ENCODE measurements at regions not wholly inside any gene's neighbourhood (a gene's known extent, or its start where the extent isn't known, plus 50 kb on each side); places are given as distances from the start of the nearest gene placed in this dataset.
"Not testable (repeated sequence)": the region's sequence is repeated elsewhere in the genome, so short reads cannot be mapped to it uniquely, and the experiment has no call there.

DNA sequence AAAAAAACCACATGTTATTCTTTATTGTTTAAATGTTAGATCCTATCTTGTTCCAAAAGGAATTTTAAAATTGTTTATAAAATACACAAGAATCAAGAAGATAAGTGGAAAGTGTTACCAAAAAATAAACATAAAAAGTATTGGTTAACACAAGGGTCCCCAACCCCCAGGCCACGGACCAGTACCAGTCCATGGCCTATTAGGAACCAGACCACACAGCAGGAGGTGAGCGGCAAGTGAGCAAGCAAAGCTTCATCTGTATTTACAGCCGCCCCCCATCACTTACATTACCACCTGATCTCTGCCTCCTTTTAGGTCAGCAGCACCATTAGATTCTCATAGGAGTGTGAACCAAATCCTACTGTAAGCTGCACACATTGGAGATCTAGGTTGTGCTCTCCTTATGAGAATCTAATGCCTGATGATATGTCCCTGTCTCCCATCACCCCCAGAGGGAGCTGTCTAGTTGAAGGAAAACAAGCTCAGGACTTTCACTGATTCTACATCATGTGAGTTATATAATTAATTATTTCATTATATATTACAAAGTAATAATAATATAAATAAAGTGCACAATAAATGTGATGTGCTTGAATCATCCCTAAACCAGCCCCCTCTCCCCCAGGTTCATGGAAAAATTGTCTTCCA, 86.3 kb upstream of the CDK13 start:
- DNase-seq (ENCODE audit: low spot score) = peak; percentile 40
- CTCF ChIA-PET; H3K36me3 ChIP-seq (ENCODE audit: insufficient read depth, low read length, poor library complexity, severe bottlenecking); BruUV-seq (replicated peaks); H3K27me3 ChIP-seq (replicated peaks; ENCODE audit: insufficient read depth, low read depth, low read length, poor library complexity); H3K9me3 ChIP-seq (ENCODE audit: low read depth, low read length, poor library complexity, severe bottlenecking); H3K4me1 ChIP-seq (ENCODE audit: insufficient read depth, low read length, poor library complexity, severe bottlenecking); H3K27ac ChIP-seq (ENCODE audit: low read depth, low read length, poor library complexity, severe bottlenecking); H3K4me3 ChIP-seq (ENCODE audit: low read depth, low read length, poor library complexity, severe bottlenecking); intact Hi-C loops (cut with micrococcal nuclease; ENCODE audit: unreplicated experiment): not testable (repeated sequence)
- TF ChIP-seq, protein P1, sequence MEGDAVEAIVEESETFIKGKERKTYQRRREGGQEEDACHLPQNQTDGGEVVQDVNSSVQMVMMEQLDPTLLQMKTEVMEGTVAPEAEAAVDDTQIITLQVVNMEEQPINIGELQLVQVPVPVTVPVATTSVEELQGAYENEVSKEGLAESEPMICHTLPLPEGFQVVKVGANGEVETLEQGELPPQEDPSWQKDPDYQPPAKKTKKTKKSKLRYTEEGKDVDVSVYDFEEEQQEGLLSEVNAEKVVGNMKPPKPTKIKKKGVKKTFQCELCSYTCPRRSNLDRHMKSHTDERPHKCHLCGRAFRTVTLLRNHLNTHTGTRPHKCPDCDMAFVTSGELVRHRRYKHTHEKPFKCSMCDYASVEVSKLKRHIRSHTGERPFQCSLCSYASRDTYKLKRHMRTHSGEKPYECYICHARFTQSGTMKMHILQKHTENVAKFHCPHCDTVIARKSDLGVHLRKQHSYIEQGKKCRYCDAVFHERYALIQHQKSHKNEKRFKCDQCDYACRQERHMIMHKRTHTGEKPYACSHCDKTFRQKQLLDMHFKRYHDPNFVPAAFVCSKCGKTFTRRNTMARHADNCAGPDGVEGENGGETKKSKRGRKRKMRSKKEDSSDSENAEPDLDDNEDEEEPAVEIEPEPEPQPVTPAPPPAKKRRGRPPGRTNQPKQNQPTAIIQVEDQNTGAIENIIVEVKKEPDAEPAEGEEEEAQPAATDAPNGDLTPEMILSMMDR (conservative IDR thresholded peaks at IDR 0.05; ENCODE audit: low read depth, low read length) = peak; percentile 33; the same call in 1 of the 2 replicates
- POLR2A ChIA-PET (ENCODE audit: low non-redundant PET) = interaction anchor here (0.6 kb wide), 1 partner anchor 17 kb away, joined by 3 read pairs; no protein-coding TSS in a partner anchor

DNA sequence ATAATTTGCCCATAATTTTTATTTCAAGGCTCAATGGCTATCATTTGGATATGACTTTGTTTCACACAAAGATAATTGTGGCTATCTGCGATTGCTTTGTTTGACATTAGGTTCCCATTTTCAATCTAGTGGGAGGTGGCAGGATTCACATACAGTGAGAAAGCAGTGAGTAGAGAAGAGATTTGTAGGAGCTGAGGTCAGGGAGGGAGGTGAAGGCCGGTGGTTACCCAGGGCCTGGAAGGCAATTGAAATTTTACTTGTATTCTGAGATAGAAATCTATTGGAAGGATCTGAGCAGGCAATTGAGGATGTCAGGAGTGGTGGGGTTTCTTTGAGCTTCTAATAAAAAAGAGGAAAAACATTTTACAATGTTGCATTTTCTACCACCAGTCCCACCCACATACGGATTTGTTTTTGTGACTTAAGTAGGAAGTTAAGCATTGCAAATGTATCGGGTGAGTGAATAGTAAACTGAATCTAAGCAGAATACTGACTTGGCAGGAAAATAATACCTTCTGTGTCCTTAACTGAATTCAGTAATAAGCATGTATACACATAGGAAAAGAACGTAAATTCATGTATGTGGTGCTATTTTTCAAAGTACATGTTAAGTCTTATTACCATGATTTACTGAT, 80.1 kb upstream of the CDK13 start:
- CTCF ChIA-PET; intact Hi-C loops (cut with micrococcal nuclease; ENCODE audit: unreplicated experiment); H3K36me3 ChIP-seq (ENCODE audit: insufficient read depth, low read length, poor library complexity, severe bottlenecking); H3K27ac ChIP-seq (ENCODE audit: low read depth, low read length, poor library complexity, severe bottlenecking); POLR2A ChIA-PET (ENCODE audit: low non-redundant PET); H3K4me1 ChIP-seq (ENCODE audit: insufficient read depth, low read length, poor library complexity, severe bottlenecking); H3K27me3 ChIP-seq (replicated peaks; ENCODE audit: insufficient read depth, low read depth, low read length, poor library complexity); DNase-seq (ENCODE audit: low spot score); H3K9me3 ChIP-seq (ENCODE audit: low read depth, low read length, poor library complexity, severe bottlenecking); H3K4me3 ChIP-seq (ENCODE audit: low read depth, low read length, poor library complexity, severe bottlenecking); BruUV-seq (replicated peaks): not testable (repeated sequence)

DNA sequence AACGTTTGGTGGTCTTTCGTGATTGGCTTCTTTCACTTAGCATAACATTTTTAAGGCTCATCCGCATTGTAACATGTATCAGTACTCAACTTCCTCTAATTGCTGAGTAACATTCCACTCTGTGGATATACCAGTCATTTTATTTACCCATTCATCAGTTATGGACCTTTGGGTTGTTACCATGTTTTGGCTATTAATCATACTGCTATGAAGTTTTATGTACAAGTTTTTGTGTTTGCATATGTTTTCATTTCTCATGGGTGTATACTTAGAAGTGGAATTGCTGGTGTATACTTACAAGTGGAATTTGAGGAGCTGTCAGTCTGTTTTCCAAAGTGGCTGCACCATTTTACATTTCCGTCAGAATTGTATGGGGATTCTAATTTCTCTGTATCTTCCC, 78.4 kb upstream of the CDK13 start:
- H3K27ac ChIP-seq (ENCODE audit: low read depth, low read length, poor library complexity, severe bottlenecking); CTCF ChIA-PET; H3K36me3 ChIP-seq (ENCODE audit: insufficient read depth, low read length, poor library complexity, severe bottlenecking); intact Hi-C loops (cut with micrococcal nuclease; ENCODE audit: unreplicated experiment); H3K4me1 ChIP-seq (ENCODE audit: insufficient read depth, low read length, poor library complexity, severe bottlenecking); H3K4me3 ChIP-seq (ENCODE audit: low read depth, low read length, poor library complexity, severe bottlenecking); BruUV-seq (replicated peaks); H3K9me3 ChIP-seq (ENCODE audit: low read depth, low read length, poor library complexity, severe bottlenecking); H3K27me3 ChIP-seq (replicated peaks; ENCODE audit: insufficient read depth, low read depth, low read length, poor library complexity); POLR2A ChIA-PET (ENCODE audit: low non-redundant PET); DNase-seq (ENCODE audit: low spot score): not testable (repeated sequence)

DNA sequence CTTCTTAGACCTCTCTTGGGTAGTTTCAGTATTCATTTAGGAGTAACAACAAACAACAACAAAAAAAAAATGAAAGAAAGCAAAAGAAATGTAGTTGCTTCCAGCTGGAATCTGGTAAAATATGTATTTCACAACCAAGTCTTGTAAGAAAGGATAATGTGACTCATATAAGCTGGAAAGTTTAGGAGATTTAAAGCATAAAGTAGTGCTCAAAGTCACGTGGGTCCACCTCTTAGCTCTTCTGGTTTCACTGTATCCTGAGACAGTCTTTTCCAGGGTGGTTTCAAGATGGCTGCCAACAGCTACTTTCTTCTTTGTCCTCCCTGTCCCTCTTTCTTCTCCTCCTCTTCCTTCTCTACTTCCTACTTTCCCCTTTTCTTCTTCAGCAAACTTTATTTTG, 69.5 kb upstream of the CDK13 start:
- H3K9me3 ChIP-seq (ENCODE audit: low read depth, low read length, poor library complexity, severe bottlenecking) = peaks cover 10% of the 10 kb centered on the region
- POLR2A ChIA-PET (ENCODE audit: low non-redundant PET) = no interaction called here
- no peak overlapping the region for H3K27ac ChIP-seq (ENCODE audit: low read depth, low read length, poor library complexity, severe bottlenecking)
- no peak for TF ChIP-seq EZH2 (IDR thresholded peaks at IDR 0.05; ENCODE audit: borderline replicate concordance, low read depth, low read length, poor library complexity, severe bottlenecking)
- TF ChIP-seq, protein P1 (conservative IDR thresholded peaks at IDR 0.05; ENCODE audit: low read depth, low read length) = no peak
- intact Hi-C loops (cut with micrococcal nuclease; ENCODE audit: unreplicated experiment) = no loop called here
- DNase-seq (ENCODE audit: low spot score) = no peak
- H3K4me1 ChIP-seq (ENCODE audit: insufficient read depth, low read length, poor library complexity, severe bottlenecking) = no peaks in the 10 kb centered on the region
- CTCF ChIA-PET = no interaction called here
- H3K36me3 ChIP-seq (ENCODE audit: insufficient read depth, low read length, poor library complexity, severe bottlenecking) = no peaks in the 10 kb centered on the region
- H3K27me3 ChIP-seq (replicated peaks; ENCODE audit: insufficient read depth, low read depth, low read length, poor library complexity) = no peaks in the 10 kb centered on the region
- no peak overlapping the region for H3K4me3 ChIP-seq (ENCODE audit: low read depth, low read length, poor library complexity, severe bottlenecking)
- no TSS peak for BruUV-seq (replicated peaks)
